Hippocampal formation (tissue), 2 donors: ENCODE measurements at regions not wholly inside any gene's neighbourhood (a gene's known extent, or its start where the extent isn't known, plus 50 kb on each side); places are given as distances from the start of the nearest gene placed in this dataset.
"Not testable (repeated sequence)": the region's sequence is repeated elsewhere in the genome, so short reads cannot be mapped to it uniquely, and the experiment has no call there.

Experiments used
- DNase-seq, 2 donors: peaks; one replicate each; lab custom pipeline; 2025; lab: John Stamatoyannopoulos, UW

- no peak for DNase-seq
Observed at GRCh38 chr4:170591076-170591475, 501.3 kb upstream of the AADAT start.

GRCh38 chr4:170589597-170590191, 499.9 kb upstream of the AADAT start:
- no peak for DNase-seq

GRCh38 chr4:170581969-170582368, 492.2 kb upstream of the AADAT start:
- no peak for DNase-seq

- DNase-seq, result no peak
Observed at GRCh38 chr4:170581322-170581721, 491.6 kb upstream of the AADAT start.

GRCh38 chr4:170580651-170581050, 490.9 kb upstream of the AADAT start:
- DNase-seq, result no peak

GRCh38 chr4:170538821-170539473, 449.2 kb upstream of the AADAT start:
- DNase-seq, result no peak

- DNase-seq, result no peak
Observed at GRCh38 chr4:170529748-170530722, 440.3 kb upstream of the AADAT start.

GRCh38 chr4:170526471-170526870, 436.7 kb upstream of the AADAT start:
- DNase-seq, result no peak

GRCh38 chr4:170522427-170522970, 432.7 kb upstream of the AADAT start:
- no peak for DNase-seq

GRCh38 chr4:170497689-170498088, 407.9 kb upstream of the AADAT start:
- DNase-seq, result no peak

GRCh38 chr4:170497112-170497511, 407.4 kb upstream of the AADAT start:
- peak in 1 of 2 donors; percentile 0 for DNase-seq

GRCh38 chr4:170491981-170492380, 402.2 kb upstream of the AADAT start:
- no peak for DNase-seq

GRCh38 chr4:170476351-170476750, 386.6 kb upstream of the AADAT start:
- DNase-seq, result no peak

- DNase-seq, result no peak
Observed at GRCh38 chr4:170465429-170465828, 375.7 kb upstream of the AADAT start.

GRCh38 chr4:170464614-170465197, 374.9 kb upstream of the AADAT start:
- DNase-seq, result no peak

GRCh38 chr4:170446782-170447181, 357.0 kb upstream of the AADAT start:
- DNase-seq, result no peak

- not testable (repeated sequence) for DNase-seq
Observed at GRCh38 chr4:170441146-170441545, 351.4 kb upstream of the AADAT start.

GRCh38 chr4:170428929-170429328, 339.2 kb upstream of the AADAT start:
- no peak for DNase-seq

GRCh38 chr4:170425521-170426143, 335.9 kb upstream of the AADAT start:
- DNase-seq, result no peak

- DNase-seq, result no peak
Observed at GRCh38 chr4:170425040-170425439, 335.3 kb upstream of the AADAT start.

GRCh38 chr4:170423137-170423536, 333.4 kb upstream of the AADAT start:
- no peak for DNase-seq
